Glutamatergic neuron (in vitro differentiated cells): ENCODE measurements at regions not wholly inside any gene's neighbourhood (a gene's known extent, or its start where the extent isn't known, plus 50 kb on each side); places are given as distances from the start of the nearest gene placed in this dataset.

Experiments
- DNase-seq: peaks from one replicate; pipeline ENCODE4 v3.0.0; 2022
- H3K27ac Mint-ChIP-seq: one replicate; pipeline ENCODE4 v1.8.0; 2020; ENCODE audit warnings: mild to moderate bottlenecking, mixed read lengths, inconsistent platforms; ENCODE audit not compliant: unreplicated experiment
- H3K27me3 Mint-ChIP-seq: one replicate; pipeline ENCODE4 v1.8.0; 2020; ENCODE audit warnings: mild to moderate bottlenecking, moderate library complexity, mixed read lengths, inconsistent platforms; ENCODE audit not compliant: unreplicated experiment
- H3K36me3 Mint-ChIP-seq: one replicate; pipeline ENCODE4 v1.8.0; 2020; ENCODE audit warnings: mild to moderate bottlenecking, mixed read lengths, inconsistent platforms; ENCODE audit not compliant: unreplicated experiment
- H3K4me1 Mint-ChIP-seq: one replicate; pipeline ENCODE4 v1.8.0; 2020; ENCODE audit warnings: mild to moderate bottlenecking, low read depth, mixed read lengths, inconsistent platforms; ENCODE audit not compliant: unreplicated experiment
- H3K4me3 Mint-ChIP-seq: one replicate; pipeline ENCODE4 v1.8.0; 2020; ENCODE audit warnings: mild to moderate bottlenecking, mixed read lengths, inconsistent platforms; ENCODE audit not compliant: unreplicated experiment
- H3K9me3 Mint-ChIP-seq: one replicate; pipeline ENCODE4 v1.8.0; 2020; ENCODE audit warnings: mild to moderate bottlenecking, moderate library complexity, mixed read lengths, inconsistent platforms; ENCODE audit not compliant: unreplicated experiment
- CTCF ChIP-seq: fragments of 200-600 bp; sonication (generic); IDR thresholded peaks from one replicate; pipeline ENCODE4 v1.5.0; 2021; ENCODE audit not compliant: partially characterized antibody, unreplicated experiment

GRCh38 chr13:68107667-68108066, 877.5 kb upstream of the PCDH9 start:
- TF ChIP-seq CTCF, result no peak
- H3K4me3 Mint-ChIP-seq, result no peak overlapping the region
- no peak for DNase-seq
- H3K27me3 Mint-ChIP-seq, result no peaks in the 10 kb centered on the region
- H3K27ac Mint-ChIP-seq, result no peak overlapping the region
- no peaks in the 10 kb centered on the region for H3K4me1 Mint-ChIP-seq
- no peaks in the 10 kb centered on the region for H3K9me3 Mint-ChIP-seq
- peaks cover 8% of the 10 kb centered on the region for H3K36me3 Mint-ChIP-seq

GRCh38 chr13:68099631-68100030, 869.5 kb upstream of the PCDH9 start:
- H3K4me1 Mint-ChIP-seq, result no peaks in the 10 kb centered on the region
- DNase-seq, result no peak
- H3K4me3 Mint-ChIP-seq, result no peak overlapping the region
- no peak for TF ChIP-seq CTCF
- H3K27ac Mint-ChIP-seq, result no peak overlapping the region
- H3K36me3 Mint-ChIP-seq, result no peaks in the 10 kb centered on the region
- H3K27me3 Mint-ChIP-seq, result no peaks in the 10 kb centered on the region
- no peaks in the 10 kb centered on the region for H3K9me3 Mint-ChIP-seq

GRCh38 chr13:68081061-68081460, 850.9 kb upstream of the PCDH9 start:
- no peaks in the 10 kb centered on the region for H3K36me3 Mint-ChIP-seq
- H3K27me3 Mint-ChIP-seq, result no peaks in the 10 kb centered on the region
- no peaks in the 10 kb centered on the region for H3K4me1 Mint-ChIP-seq
- DNase-seq, result no peak
- H3K9me3 Mint-ChIP-seq, result no peaks in the 10 kb centered on the region
- no peak overlapping the region for H3K4me3 Mint-ChIP-seq
- TF ChIP-seq CTCF, result no peak
- H3K27ac Mint-ChIP-seq, result no peak overlapping the region

GRCh38 chr13:68078874-68079273, 848.7 kb upstream of the PCDH9 start:
- H3K36me3 Mint-ChIP-seq, result no peaks in the 10 kb centered on the region
- TF ChIP-seq CTCF, result no peak
- no peak overlapping the region for H3K27ac Mint-ChIP-seq
- H3K27me3 Mint-ChIP-seq, result no peaks in the 10 kb centered on the region
- no peaks in the 10 kb centered on the region for H3K9me3 Mint-ChIP-seq
- no peak for DNase-seq
- no peak overlapping the region for H3K4me3 Mint-ChIP-seq
- H3K4me1 Mint-ChIP-seq, result no peaks in the 10 kb centered on the region

GRCh38 chr13:68078469-68078868, 848.3 kb upstream of the PCDH9 start:
- no peaks in the 10 kb centered on the region for H3K4me1 Mint-ChIP-seq
- no peaks in the 10 kb centered on the region for H3K36me3 Mint-ChIP-seq
- no peaks in the 10 kb centered on the region for H3K27me3 Mint-ChIP-seq
- no peak for TF ChIP-seq CTCF
- H3K27ac Mint-ChIP-seq, result no peak overlapping the region
- DNase-seq, result no peak
- H3K4me3 Mint-ChIP-seq, result no peak overlapping the region
- no peaks in the 10 kb centered on the region for H3K9me3 Mint-ChIP-seq
